H1 (cell line): ENCODE measurements at regions not wholly inside any gene's neighbourhood (a gene's known extent, or its start where the extent isn't known, plus 50 kb on each side); places are given as distances from the start of the nearest gene placed in this dataset.

Experiments
- CTCF ChIA-PET: fragments of 300-600 bp; sonication (Branson Sonifier 250); formaldehyde crosslinking; loops from one replicate; lab custom pipeline; 2021; ENCODE audit not compliant: partially characterized antibody; lab: Charles Lee
- POLR2A ChIA-PET: fragments of 300-600 bp; sonication (Branson Sonifier 250); formaldehyde crosslinking; loops from one replicate; lab custom pipeline; 2021; ENCODE audit warnings: inconsistent platforms; ENCODE audit not compliant: partially characterized antibody; lab: Charles Lee
- DNase-seq, 2 experiments: peaks; one replicate each; pipeline versions ENCODE4 v3.0.0 to v3.0.0-alpha.2; 2010 to 2022; ENCODE audit warnings: low spot score in 2 of 2, low read depth in 1 of 2, mixed read lengths in 1 of 2
- FAIRE-seq: peaks from 2 replicates; lab custom pipeline; 2011; peaks lifted over from hg19 to GRCh38; lab: Jason Lieb, UNC
- H2AFZ ChIP-seq: 2 replicates; pipeline ENCODE4 v1.8.1; 2012; ENCODE audit warnings: low read length, inconsistent platforms
- H2AK5ac ChIP-seq: 2 replicates; pipeline ENCODE4 v1.6.1; 2013; ENCODE audit warnings: low read depth, low read length
- H2BK120ac ChIP-seq: replicated peaks from 2 replicates; pipeline ENCODE3; 2013; ENCODE audit warnings: low read depth, low read length, inconsistent platforms
- H2BK12ac ChIP-seq: 2 replicates; pipeline ENCODE4 v1.6.1; 2013; ENCODE audit warnings: low read depth, low read length
- H2BK15ac ChIP-seq: 2 replicates; pipeline ENCODE4 v1.6.1; 2013; ENCODE audit warnings: low read length
- H2BK20ac ChIP-seq: 2 replicates; pipeline ENCODE4 v1.6.1; 2013; ENCODE audit warnings: low read length
- H2BK5ac ChIP-seq: 2 replicates; pipeline ENCODE4 v1.6.1; 2013; ENCODE audit warnings: low read depth, low read length
- H3K14ac ChIP-seq: 2 replicates; pipeline ENCODE4 v1.6.1; 2013; ENCODE audit warnings: inconsistent platforms; ENCODE audit not compliant: insufficient read length
- H3K18ac ChIP-seq: 2 replicates; pipeline ENCODE4 v1.6.1; 2013; ENCODE audit warnings: low read length; ENCODE audit errors: extremely low read depth
- H3K23ac ChIP-seq: 2 replicates; pipeline ENCODE4 v1.6.1; 2013; ENCODE audit warnings: inconsistent platforms; ENCODE audit not compliant: insufficient read length
- H3K23me2 ChIP-seq: 2 replicates; pipeline ENCODE4 v1.6.1; 2013; ENCODE audit warnings: low read depth, low read length
- H3K27ac ChIP-seq: 2 replicates; pipeline ENCODE4 v1.6.1; 2011; ENCODE audit warnings: low read depth, low read length, inconsistent platforms
- H3K27me3 ChIP-seq, 4 experiments: replicated peaks in 1 of 4; 1 replicate in 1 of 4; 2 replicates in 3 of 4; pipeline versions ENCODE4 v1.6.1 to v1.8.1; 2011 to 2013; ENCODE audit warnings: low read length in 3 of 4, mild to moderate bottlenecking in 3 of 4, inconsistent platforms in 2 of 4, mixed read lengths in 2 of 4, moderate library complexity in 1 of 4; ENCODE audit not compliant: control insufficient read depth in 3 of 4, insufficient read depth in 3 of 4; ENCODE audit errors: extremely low read depth in 1 of 4
- H3K36me3 ChIP-seq, 4 experiments: 2 replicates each; pipeline versions ENCODE4 v1.6.1 to v1.8.1; 2011 to 2013; ENCODE audit warnings: mild to moderate bottlenecking in 4 of 4, low read length in 3 of 4, moderate library complexity in 2 of 4, control low read depth in 1 of 4, inconsistent platforms in 1 of 4; ENCODE audit not compliant: insufficient read depth in 4 of 4, control insufficient read depth in 2 of 4
- H3K4ac ChIP-seq: replicated peaks from 2 replicates; pipeline ENCODE3; 2013; ENCODE audit warnings: low read length, low read depth, mixed read lengths, inconsistent platforms; ENCODE audit not compliant: insufficient read length
- H3K4me1 ChIP-seq, 4 experiments: replicated peaks in 1 of 4; 1 replicate in 1 of 4; 2 replicates in 3 of 4; pipeline versions ENCODE4 v1.6.1 to v1.8.1; 2011 to 2013; ENCODE audit warnings: low read length in 3 of 4, inconsistent platforms in 2 of 4, mixed read lengths in 1 of 4; ENCODE audit not compliant: insufficient read depth in 4 of 4, control insufficient read depth in 3 of 4
- H3K4me2 ChIP-seq, 2 experiments: 2 replicates each; pipeline versions ENCODE4 v1.6.1 to v1.8.1; 2011 to 2013; ENCODE audit warnings: low read depth in 2 of 2, low read length in 2 of 2, control low read depth in 1 of 2, inconsistent platforms in 1 of 2, mild to moderate bottlenecking in 1 of 2; ENCODE audit not compliant: insufficient read depth in 1 of 2
- H3K4me3 ChIP-seq, 4 experiments: fragments of 200-600, 300-600 bp in 1 of 4; sonication (generic), shearing (Covaris generic), sonication (Bioruptor Twin) in 1 of 4; 2 replicates each; pipeline versions ENCODE4 v1.5.1 to v1.8.1; 2011 to 2016; ENCODE audit warnings: low read length in 4 of 4, low read depth in 3 of 4, control low read depth in 2 of 4, inconsistent platforms in 2 of 4, mild to moderate bottlenecking in 2 of 4, mixed read lengths in 1 of 4, moderate library complexity in 1 of 4; ENCODE audit not compliant: insufficient read depth in 2 of 4; ENCODE audit errors: extremely low read depth in 1 of 4
- H3K56ac ChIP-seq: replicated peaks from 2 replicates; pipeline ENCODE3; 2013; ENCODE audit warnings: low read depth, mild to moderate bottlenecking, mixed read lengths, low read length, inconsistent platforms; ENCODE audit not compliant: insufficient read length
- H3K79me1 ChIP-seq: 2 replicates; pipeline ENCODE4 v1.6.1; 2013; ENCODE audit warnings: low read depth, low read length, control low read depth
- H3K79me2 ChIP-seq, 2 experiments: 2 replicates each; pipeline versions ENCODE4 v1.6.1 to v1.8.1; 2012 to 2013; ENCODE audit warnings: low read length in 2 of 2, mild to moderate bottlenecking in 2 of 2, inconsistent platforms in 1 of 2; ENCODE audit not compliant: insufficient read depth in 2 of 2, control insufficient read depth in 1 of 2
- H3K9ac ChIP-seq, 4 experiments: replicated peaks in 1 of 4; 1 replicate in 1 of 4; 2 replicates in 3 of 4; pipeline versions ENCODE4 v1.6.1 to v1.8.1; 2011 to 2013; ENCODE audit warnings: low read depth in 3 of 4, low read length in 3 of 4, control low read depth in 2 of 4, mild to moderate bottlenecking in 2 of 4, moderate library complexity in 2 of 4, inconsistent platforms in 1 of 4; ENCODE audit errors: extremely low read depth in 1 of 4
- H3K9me3 ChIP-seq, 2 experiments: 2 replicates each; pipeline versions ENCODE4 v1.6.1 to v1.8.1; 2012 to 2013; ENCODE audit warnings: mild to moderate bottlenecking in 2 of 2, moderate library complexity in 2 of 2, control low read depth in 1 of 2, inconsistent platforms in 1 of 2, low read depth in 1 of 2, low read length in 1 of 2, mixed read lengths in 1 of 2; ENCODE audit not compliant: insufficient read depth in 2 of 2
- H4K20me1 ChIP-seq, 2 experiments: replicated peaks in 1 of 2; 2 replicates each; pipeline versions ENCODE3 to v1.8.1; 2011 to 2013; ENCODE audit warnings: inconsistent platforms in 2 of 2, low read length in 2 of 2, mild to moderate bottlenecking in 1 of 2; ENCODE audit not compliant: insufficient read depth in 2 of 2, control insufficient read depth in 1 of 2
- H4K5ac ChIP-seq: 2 replicates; pipeline ENCODE4 v1.6.1; 2013; ENCODE audit warnings: low read length, low read depth, mixed read lengths, inconsistent platforms; ENCODE audit not compliant: insufficient read length
- H4K8ac ChIP-seq: 2 replicates; pipeline ENCODE4 v1.8.0; 2013; ENCODE audit warnings: mild to moderate bottlenecking, moderate library complexity, low read length, inconsistent platforms; ENCODE audit not compliant: insufficient read depth; ENCODE audit errors: extremely low read depth
- H4K91ac ChIP-seq: replicated peaks from 2 replicates; pipeline ENCODE3; 2013; ENCODE audit warnings: low read length, mixed read lengths, inconsistent platforms; ENCODE audit not compliant: insufficient read length
- ATF2 ChIP-seq: IDR thresholded peaks from 2 replicates; pipeline ENCODE4 v1.6.1; 2012; ENCODE audit warnings: low read length, inconsistent platforms
- GTF2F1 ChIP-seq: IDR thresholded peaks from 2 replicates; pipeline ENCODE4 v1.6.1; 2012; ENCODE audit warnings: low read depth, low read length, improper control_type of control experiment, borderline replicate concordance
- TAF1 ChIP-seq: IDR thresholded peaks from 2 replicates; pipeline ENCODE4 v1.6.1; 2011; ENCODE audit warnings: mild to moderate bottlenecking, low read depth, low read length
- TAF7 ChIP-seq: optimal IDR thresholded peaks from 2 replicates; pipeline ENCODE3; 2011; ENCODE audit warnings: low read depth, mild to moderate bottlenecking, inconsistent platforms, low read length, moderate library complexity, borderline replicate concordance
- YY1 ChIP-seq: IDR thresholded peaks from 2 replicates; pipeline ENCODE4 v1.6.1; 2011; ENCODE audit warnings: low read depth, mild to moderate bottlenecking, low read length

GRCh38 chr19:28238270-28238820 is 974.6 kb downstream of the UQCRFS1 start:
- CTCF ChIA-PET = interaction anchor here (0.7 to 4.3 kb wide), 14 partner anchors 12 to 1278 kb away, joined by 3 to 51 read pairs (median 4); no protein-coding TSS in a partner anchor
- Histone ChIP-seq H3K9ac (no peak overlapping the region), H3K56ac (no peak overlapping the region), H3K9me3 (no peaks in the 10 kb centered on the region), H3K4me3 (no peak overlapping the region), H3K79me2 (no peaks in the 10 kb centered on the region; a peak in 1 of 4 replicates), H2BK12ac (no peak overlapping the region), H3K4me1 (peaks cover 0 to 6% (median 1%) of the 10 kb centered on the region in 4 experiments; a peak in 3 of 7 replicates), H2BK20ac (no peak overlapping the region), H2AK5ac (no peak overlapping the region), H3K27ac (no peak overlapping the region), H4K20me1 (no peaks in the 10 kb centered on the region), H4K5ac (no peak overlapping the region), H3K4me2 (no peak overlapping the region), H3K79me1 (no peaks in the 10 kb centered on the region), H3K14ac (no peak overlapping the region), H4K91ac (no peak overlapping the region), H2BK120ac (no peak overlapping the region), H3K36me3 (no peaks in the 10 kb centered on the region), H3K4ac (no peak overlapping the region), H3K23me2 (no peaks in the 10 kb centered on the region), H2BK5ac (no peak overlapping the region), H2AFZ (no peak overlapping the region), H3K18ac (no peak overlapping the region), H3K27me3 (no peaks in the 10 kb centered on the region), H4K8ac (no peak overlapping the region), H2BK15ac (no peak overlapping the region), H3K23ac (no peak overlapping the region)
- no peak for DNase-seq
- FAIRE-seq = no peak
- POLR2A ChIA-PET = no interaction called here
- TF ChIP-seq GTF2F1 (no peak), TAF7 (no peak), ATF2 (no peak), YY1 (no peak), TAF1 (no peak)
